Activated naive CD4-positive, alpha-beta T cell treated with anti-CD3 and anti-CD28 coated beads for 36 hours (primary cell): ENCODE measurements at regions not wholly inside any gene's neighbourhood (a gene's known extent, or its start where the extent isn't known, plus 50 kb on each side); places are given as distances from the start of the nearest gene placed in this dataset.

Source experiments
- CTCF ChIA-PET: fragments of 350-600 bp; sonication (Branson Sonifier 250); formaldehyde crosslinking; loops from one replicate; lab custom pipeline; 2021; ENCODE audit warnings: antibody characterized with exemption; lab: Charles Lee
- DNase-seq: peaks from one replicate; pipeline ENCODE4 v3.0.0-alpha.2; 2020
- H3K27ac Mint-ChIP-seq: one replicate; pipeline ENCODE4 v1.8.0; 2021; ENCODE audit warnings: mild to moderate bottlenecking, mixed read lengths
- H3K27me3 Mint-ChIP-seq: one replicate; pipeline ENCODE4 v1.8.0; 2021; ENCODE audit warnings: low read depth, mixed read lengths
- H3K36me3 Mint-ChIP-seq: one replicate; pipeline ENCODE4 v1.8.0; 2021; ENCODE audit warnings: low read depth, mixed read lengths
- H3K4me1 Mint-ChIP-seq: one replicate; pipeline ENCODE4 v1.8.0; 2021; ENCODE audit warnings: low read depth, mixed read lengths
- H3K4me3 Mint-ChIP-seq: one replicate; pipeline ENCODE4 v1.8.0; 2021; ENCODE audit warnings: mild to moderate bottlenecking, moderate library complexity, mixed read lengths
- H3K9me3 Mint-ChIP-seq: one replicate; pipeline ENCODE4 v1.8.0; 2021; ENCODE audit warnings: mixed read lengths
- intact Hi-C: fragments of 100-400 bp; cut with micrococcal nuclease; formaldehyde crosslinking; loops from one replicate; pipeline ENCODE4 v1.15.1; 2023

- Mint-ChIP-seq H3K36me3 (no peaks in the 10 kb centered on the region), H3K27me3 (no peaks in the 10 kb centered on the region), H3K9me3 (no peaks in the 10 kb centered on the region), H3K4me3 (no peak overlapping the region), H3K27ac (no peak overlapping the region), H3K4me1 (no peaks in the 10 kb centered on the region)
- CTCF ChIA-PET, result no interaction called here
- intact Hi-C loops, result no loop called here
- DNase-seq, result no peak
These were observed 807.9 kb upstream of the ARGLU1 start for GRCh38 chr13:107375701-107376340.

GRCh38 chr13:107374038-107374437 lies 806.1 kb upstream of the ARGLU1 start:
- no peak for DNase-seq
- intact Hi-C loops, result loop anchor here (5.0 kb wide), 1 partner anchor 493 kb away; a partner anchor contains a TSS
- Mint-ChIP-seq H3K27ac (no peak overlapping the region), H3K9me3 (no peaks in the 10 kb centered on the region), H3K36me3 (no peaks in the 10 kb centered on the region), H3K4me1 (no peaks in the 10 kb centered on the region), H3K4me3 (no peak overlapping the region), H3K27me3 (no peaks in the 10 kb centered on the region)
- CTCF ChIA-PET, result interaction anchor here (0.7 kb wide), 1 partner anchor 168 kb away, joined by 3 read pairs; no protein-coding TSS in a partner anchor

GRCh38 chr13:107373551-107373950 lies 805.6 kb upstream of the ARGLU1 start:
- Mint-ChIP-seq H3K27me3 (no peaks in the 10 kb centered on the region), H3K9me3 (no peaks in the 10 kb centered on the region), H3K4me3 (no peak overlapping the region), H3K27ac (no peak overlapping the region), H3K36me3 (no peaks in the 10 kb centered on the region), H3K4me1 (no peaks in the 10 kb centered on the region)
- intact Hi-C loops, result loop anchor here (1.0 to 5.0 kb wide), 2 partner anchors 276 to 494 kb away; a partner anchor contains a TSS
- no peak for DNase-seq
- CTCF ChIA-PET, result interaction anchor here (0.7 kb wide), 1 partner anchor 167 kb away, joined by 3 read pairs; no protein-coding TSS in a partner anchor

- Mint-ChIP-seq H3K4me1 (no peaks in the 10 kb centered on the region), H3K4me3 (no peak overlapping the region), H3K27me3 (no peaks in the 10 kb centered on the region), H3K9me3 (no peaks in the 10 kb centered on the region), H3K36me3 (no peaks in the 10 kb centered on the region), H3K27ac (no peak overlapping the region)
- intact Hi-C loops, result loop anchor here (5.0 kb wide), 1 partner anchor 497 kb away; a partner anchor contains a TSS
- DNase-seq, result no peak
- CTCF ChIA-PET, result no interaction called here
These were observed 802.3 kb upstream of the ARGLU1 start for GRCh38 chr13:107370015-107370785.

- intact Hi-C loops, result no loop called here
These were observed 799.3 kb upstream of the ARGLU1 start for GRCh38 chr13:107367258-107367657.

GRCh38 chr13:107365466-107366215 lies 797.7 kb upstream of the ARGLU1 start:
- CTCF ChIA-PET, result no interaction called here
- H3K9me3 Mint-ChIP-seq, result no peaks in the 10 kb centered on the region
- intact Hi-C loops, result no loop called here
- no peak overlapping the region for H3K27ac Mint-ChIP-seq
- no peaks in the 10 kb centered on the region for H3K36me3 Mint-ChIP-seq
- H3K4me3 Mint-ChIP-seq, result no peak overlapping the region
- no peaks in the 10 kb centered on the region for H3K4me1 Mint-ChIP-seq
- no peaks in the 10 kb centered on the region for H3K27me3 Mint-ChIP-seq
- no peak for DNase-seq

More at GRCh38 chr13:107367258-107367657, 799.3 kb upstream of the ARGLU1 start:
- DNase-seq, result no peak
- CTCF ChIA-PET, result no interaction called here
- Mint-ChIP-seq H3K27ac (no peak overlapping the region), H3K9me3 (no peaks in the 10 kb centered on the region), H3K36me3 (no peaks in the 10 kb centered on the region), H3K27me3 (no peaks in the 10 kb centered on the region), H3K4me3 (no peak overlapping the region), H3K4me1 (no peaks in the 10 kb centered on the region)

GRCh38 chr13:107364658-107365057 lies 796.7 kb upstream of the ARGLU1 start:
- intact Hi-C loops, result no loop called here

GRCh38 chr13:107361666-107362065 lies 793.7 kb upstream of the ARGLU1 start:
- CTCF ChIA-PET, result no interaction called here
- Mint-ChIP-seq H3K27me3 (no peaks in the 10 kb centered on the region), H3K9me3 (no peaks in the 10 kb centered on the region), H3K4me1 (no peaks in the 10 kb centered on the region), H3K4me3 (no peak overlapping the region), H3K27ac (no peak overlapping the region), H3K36me3 (no peaks in the 10 kb centered on the region)
- DNase-seq, result no peak
- intact Hi-C loops, result no loop called here

More at GRCh38 chr13:107364658-107365057, 796.7 kb upstream of the ARGLU1 start:
- H3K36me3 Mint-ChIP-seq, result no peaks in the 10 kb centered on the region
- H3K27me3 Mint-ChIP-seq, result no peaks in the 10 kb centered on the region
- no peaks in the 10 kb centered on the region for H3K4me1 Mint-ChIP-seq
- no peak for DNase-seq
- no peak overlapping the region for H3K4me3 Mint-ChIP-seq
- CTCF ChIA-PET, result no interaction called here
- H3K9me3 Mint-ChIP-seq, result no peaks in the 10 kb centered on the region
- no peak overlapping the region for H3K27ac Mint-ChIP-seq

GRCh38 chr13:107360010-107360409 lies 792.1 kb upstream of the ARGLU1 start:
- no peaks in the 10 kb centered on the region for H3K4me1 Mint-ChIP-seq
- H3K4me3 Mint-ChIP-seq, result no peak overlapping the region
- CTCF ChIA-PET, result no interaction called here
- intact Hi-C loops, result no loop called here
- no peaks in the 10 kb centered on the region for H3K27me3 Mint-ChIP-seq
- H3K9me3 Mint-ChIP-seq, result no peaks in the 10 kb centered on the region
- no peak overlapping the region for H3K27ac Mint-ChIP-seq
- DNase-seq, result no peak
- H3K36me3 Mint-ChIP-seq, result no peaks in the 10 kb centered on the region

- CTCF ChIA-PET, result no interaction called here
- intact Hi-C loops, result no loop called here
These were observed 790.9 kb upstream of the ARGLU1 start for GRCh38 chr13:107358866-107359265.

GRCh38 chr13:107351305-107351704 lies 783.4 kb upstream of the ARGLU1 start:
- Mint-ChIP-seq H3K4me3 (no peak overlapping the region), H3K36me3 (no peaks in the 10 kb centered on the region), H3K4me1 (no peaks in the 10 kb centered on the region), H3K27me3 (no peaks in the 10 kb centered on the region), H3K27ac (no peak overlapping the region), H3K9me3 (no peaks in the 10 kb centered on the region)
- DNase-seq, result no peak
- intact Hi-C loops, result no loop called here
- CTCF ChIA-PET, result no interaction called here

More at GRCh38 chr13:107358866-107359265, 790.9 kb upstream of the ARGLU1 start:
- Mint-ChIP-seq H3K36me3 (no peaks in the 10 kb centered on the region), H3K27ac (no peak overlapping the region), H3K4me3 (no peak overlapping the region), H3K9me3 (no peaks in the 10 kb centered on the region), H3K27me3 (no peaks in the 10 kb centered on the region), H3K4me1 (no peaks in the 10 kb centered on the region)
- DNase-seq, result no peak

- CTCF ChIA-PET, result no interaction called here
- Mint-ChIP-seq H3K27ac (no peak overlapping the region), H3K9me3 (no peaks in the 10 kb centered on the region), H3K36me3 (no peaks in the 10 kb centered on the region), H3K27me3 (no peaks in the 10 kb centered on the region), H3K4me1 (no peaks in the 10 kb centered on the region), H3K4me3 (no peak overlapping the region)
- intact Hi-C loops, result no loop called here
- no peak for DNase-seq
These were observed 781.0 kb upstream of the ARGLU1 start for GRCh38 chr13:107348925-107349324.
